Suprapubic skin (tissue), 4 donors: ENCODE measurements at regions not wholly inside any gene's neighbourhood (a gene's known extent, or its start where the extent isn't known, plus 50 kb on each side); places are given as distances from the start of the nearest gene placed in this dataset.

Experiments used
- CTCF ChIP-seq, 2 donors: fragments of 200-600 bp in 1 of 2; fragments of 450-650 bp in 1 of 2; sonication (generic) in 1 of 2; IDR thresholded peaks; one replicate each; pipeline ENCODE4 v1.5.1; 2016 to 2019; ENCODE audit warnings: antibody characterized with exemption in 2 of 2, mild to moderate bottlenecking in 1 of 2, moderate library complexity in 1 of 2
- POLR2A ChIP-seq, 2 donors: fragments of 450-650 bp; IDR thresholded peaks; one replicate each; pipeline ENCODE4 v1.6.1; 2017; ENCODE audit warnings: antibody characterized with exemption in 2 of 2, mild to moderate bottlenecking in 2 of 2, moderate library complexity in 2 of 2
- POLR2AphosphoS5 ChIP-seq, 3 donors: sonication (generic); formaldehyde crosslinking; IDR thresholded peaks; one replicate each; pipeline ENCODE4 v1.6.1; 2017; ENCODE audit warnings: antibody characterized with exemption in 3 of 3

- TF ChIP-seq POLR2AphosphoS5 (IDR thresholded peaks at IDR 0.05) (no peak), CTCF (IDR thresholded peaks at IDR 0.05) (no peak), POLR2A (IDR thresholded peaks at IDR 0.05) (no peak)
Measured at GRCh38 chr18:27762054-27762453, 414.9 kb downstream of the CDH2 start.
